ENCODE measurements at regions not wholly inside any gene's neighbourhood (a gene's known extent, or its start where the extent isn't known, plus 50 kb on each side); places are given as distances from the start of the nearest gene placed in this dataset.

DNA sequence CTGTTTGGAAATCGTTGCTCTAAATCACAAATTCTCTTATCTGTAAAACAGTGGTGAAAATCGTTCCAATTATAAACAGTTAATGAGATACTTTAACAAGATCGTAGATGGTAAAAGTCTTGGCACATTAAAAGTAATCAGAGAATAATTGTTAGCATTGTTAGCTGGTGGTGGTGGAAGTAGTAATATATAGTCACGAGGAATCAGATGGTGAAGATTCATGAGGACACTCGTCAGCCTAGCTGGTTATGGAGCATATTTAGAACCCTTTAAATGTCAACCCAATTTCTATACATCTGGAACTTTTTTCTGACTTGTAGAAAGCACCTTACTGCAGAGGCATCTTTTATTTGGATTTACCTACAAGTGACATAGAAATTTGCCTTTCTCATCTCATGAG, 190.8 kb downstream of the TLE1 start:
- no peaks in the 10 kb centered on the region for H3K4me1 ChIP-seq (ENCODE audit: low read length)
- H3K4me2 ChIP-seq (ENCODE audit: low read depth, low read length, poor library complexity, severe bottlenecking) = no peak overlapping the region
- no peaks in the 10 kb centered on the region for H3K9me2 ChIP-seq (replicated peaks; ENCODE audit: insufficient read depth, low read length)
- peaks cover 3% of the 10 kb centered on the region; the same call in 1 of the 2 replicates for H3K9me3 ChIP-seq (ENCODE audit: low read length)
- H3K27me3 ChIP-seq (ENCODE audit: low read length) = no peaks in the 10 kb centered on the region
- H2AFZ ChIP-seq (ENCODE audit: low read length) = no peak overlapping the region
- no peak for DNase-seq
- H3K4me3 ChIP-seq (ENCODE audit: low read length) = no peak overlapping the region
- no peak overlapping the region for H3K9ac ChIP-seq (ENCODE audit: low read length)
- H3K36me3 ChIP-seq (ENCODE audit: insufficient read depth, low read length) = no peaks in the 10 kb centered on the region
- no peak overlapping the region for H3K27ac ChIP-seq (ENCODE audit: low read length)
- no peaks in the 10 kb centered on the region for H4K20me1 ChIP-seq (ENCODE audit: insufficient read depth, low read depth, low read length)
- H3K79me2 ChIP-seq (ENCODE audit: low read length) = no peaks in the 10 kb centered on the region

DNA sequence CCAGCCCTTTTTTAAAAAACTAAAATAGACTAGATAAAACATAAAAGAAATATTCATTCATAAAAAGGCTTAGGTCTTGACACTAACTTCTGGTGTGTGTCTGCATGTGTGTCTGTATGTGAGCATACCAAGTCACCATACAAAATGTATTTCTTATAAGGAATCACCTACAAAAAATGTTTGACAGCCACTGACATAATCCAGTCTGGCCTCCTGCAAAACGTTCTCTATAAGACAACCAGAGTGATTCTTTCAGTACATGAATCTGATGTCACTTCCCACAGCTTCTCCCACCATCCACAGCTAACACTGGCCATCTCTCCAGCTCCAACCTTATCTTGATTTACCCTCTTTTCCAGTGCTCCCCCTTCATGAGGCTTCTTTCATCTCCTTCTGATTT, 192.3 kb downstream of the TLE1 start:
- no peaks in the 10 kb centered on the region for H3K79me2 ChIP-seq (ENCODE audit: low read length)
- H2AFZ ChIP-seq (ENCODE audit: low read length) = no peak overlapping the region
- no peaks in the 10 kb centered on the region for H3K9me2 ChIP-seq (replicated peaks; ENCODE audit: insufficient read depth, low read length)
- H3K4me2 ChIP-seq (ENCODE audit: low read depth, low read length, poor library complexity, severe bottlenecking) = no peak overlapping the region
- no peak overlapping the region for H3K4me3 ChIP-seq (ENCODE audit: low read length)
- peaks cover 3% of the 10 kb centered on the region; the same call in 1 of the 2 replicates for H3K9me3 ChIP-seq (ENCODE audit: low read length)
- no peak for DNase-seq
- no peaks in the 10 kb centered on the region for H3K4me1 ChIP-seq (ENCODE audit: low read length)
- H3K27me3 ChIP-seq (ENCODE audit: low read length) = no peaks in the 10 kb centered on the region
- H4K20me1 ChIP-seq (ENCODE audit: insufficient read depth, low read depth, low read length) = no peaks in the 10 kb centered on the region
- H3K36me3 ChIP-seq (ENCODE audit: insufficient read depth, low read length) = no peaks in the 10 kb centered on the region
- no peak overlapping the region for H3K9ac ChIP-seq (ENCODE audit: low read length)
- H3K27ac ChIP-seq (ENCODE audit: low read length) = no peak overlapping the region

- Histone ChIP-seq H3K9me2 (replicated peaks; ENCODE audit: insufficient read depth, low read length) (no peaks in the 10 kb centered on the region), H2AFZ (ENCODE audit: low read length) (no peak overlapping the region), H3K27me3 (ENCODE audit: low read length) (no peaks in the 10 kb centered on the region), H3K9ac (ENCODE audit: low read length) (no peak overlapping the region), H3K27ac (ENCODE audit: low read length) (no peak overlapping the region), H3K36me3 (ENCODE audit: insufficient read depth, low read length) (no peaks in the 10 kb centered on the region), H3K4me1 (ENCODE audit: low read length) (no peaks in the 10 kb centered on the region), H3K4me2 (ENCODE audit: low read depth, low read length, poor library complexity, severe bottlenecking) (no peak overlapping the region), H3K4me3 (ENCODE audit: low read length) (no peak overlapping the region), H3K79me2 (ENCODE audit: low read length) (no peaks in the 10 kb centered on the region), H4K20me1 (ENCODE audit: insufficient read depth, low read depth, low read length) (no peaks in the 10 kb centered on the region), H3K9me3 (ENCODE audit: low read length) (peaks cover 5% of the 10 kb centered on the region; the same call in 1 of the 2 replicates)
- no peak for DNase-seq
Observed at GRCh38 chr9:81492710-81493447, 196.5 kb downstream of the TLE1 start.

DNA sequence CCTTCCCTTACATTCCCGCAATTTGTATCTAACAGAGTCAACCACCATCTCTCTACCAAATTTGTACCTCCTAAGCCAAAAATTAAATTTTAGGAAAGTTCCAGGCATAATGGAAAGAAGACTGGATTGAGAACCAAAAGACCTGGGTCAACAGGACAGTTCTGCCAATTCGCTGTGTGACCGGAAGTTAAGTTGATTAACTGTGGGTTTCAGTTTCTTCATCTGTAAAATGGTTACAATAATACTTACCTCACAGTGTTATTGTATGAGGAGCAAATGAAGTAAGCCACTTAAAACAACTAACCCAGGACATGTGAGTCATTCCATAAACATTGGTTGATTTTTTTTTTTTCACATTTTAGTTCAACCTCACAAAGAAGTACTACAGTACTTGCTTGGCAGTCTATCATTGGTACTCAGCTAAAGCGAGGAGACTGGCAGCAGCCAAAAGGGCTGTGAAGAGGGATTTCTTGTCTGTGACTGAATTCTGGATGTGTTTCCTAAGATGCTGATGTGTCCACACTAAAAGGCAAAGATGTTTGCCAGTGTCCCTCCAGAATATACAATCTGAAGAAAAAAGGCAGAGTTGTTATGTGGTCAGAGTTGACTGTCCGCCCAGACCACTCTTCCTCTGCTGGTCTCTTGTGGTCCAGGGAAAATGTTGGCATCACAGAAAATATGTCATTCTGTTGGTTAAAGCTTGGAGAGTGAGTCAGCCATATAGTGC, 198.6 kb downstream of the TLE1 start:
- H3K4me2 ChIP-seq (ENCODE audit: low read depth, low read length, poor library complexity, severe bottlenecking) = no peak overlapping the region
- no peaks in the 10 kb centered on the region for H3K36me3 ChIP-seq (ENCODE audit: insufficient read depth, low read length)
- no peak overlapping the region for H2AFZ ChIP-seq (ENCODE audit: low read length)
- no peaks in the 10 kb centered on the region for H3K27me3 ChIP-seq (ENCODE audit: low read length)
- H3K79me2 ChIP-seq (ENCODE audit: low read length) = no peaks in the 10 kb centered on the region
- H3K4me1 ChIP-seq (ENCODE audit: low read length) = no peaks in the 10 kb centered on the region
- DNase-seq = no peak
- no peak overlapping the region for H3K9ac ChIP-seq (ENCODE audit: low read length)
- H3K9me3 ChIP-seq (ENCODE audit: low read length) = peaks cover 10% of the 10 kb centered on the region; the same call in 1 of the 2 replicates
- H3K9me2 ChIP-seq (replicated peaks; ENCODE audit: insufficient read depth, low read length) = no peaks in the 10 kb centered on the region
- H3K27ac ChIP-seq (ENCODE audit: low read length) = no peak overlapping the region
- no peaks in the 10 kb centered on the region for H4K20me1 ChIP-seq (ENCODE audit: insufficient read depth, low read depth, low read length)
- no peak overlapping the region for H3K4me3 ChIP-seq (ENCODE audit: low read length)

DNA sequence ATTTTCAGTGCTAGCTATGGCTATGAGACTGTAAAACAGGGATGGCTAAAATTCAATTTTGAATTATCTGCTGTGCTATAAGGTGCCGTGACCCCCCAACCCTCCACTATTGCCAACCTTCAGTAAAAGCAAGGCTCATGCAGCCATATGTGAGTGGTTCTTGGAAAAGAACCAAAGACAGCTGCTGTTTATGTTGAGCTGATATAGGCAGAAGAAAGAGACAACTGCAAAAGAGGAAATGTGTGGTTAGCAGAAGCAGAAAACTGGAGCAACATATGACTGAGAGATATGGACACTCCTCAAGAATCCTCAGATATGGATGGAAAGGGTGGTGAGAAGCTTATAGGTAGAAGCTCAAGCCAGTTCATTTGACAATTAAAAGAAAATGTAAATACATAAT, 200.3 kb downstream of the TLE1 start:
- Histone ChIP-seq H3K9me3 (ENCODE audit: low read length) (peaks cover 10% of the 10 kb centered on the region; the same call in 1 of the 2 replicates), H3K36me3 (ENCODE audit: insufficient read depth, low read length) (no peaks in the 10 kb centered on the region), H3K4me1 (ENCODE audit: low read length) (no peaks in the 10 kb centered on the region), H3K4me3 (ENCODE audit: low read length) (no peak overlapping the region), H2AFZ (ENCODE audit: low read length) (no peak overlapping the region), H3K79me2 (ENCODE audit: low read length) (no peaks in the 10 kb centered on the region), H3K27me3 (ENCODE audit: low read length) (no peaks in the 10 kb centered on the region), H3K9me2 (replicated peaks; ENCODE audit: insufficient read depth, low read length) (no peaks in the 10 kb centered on the region), H3K4me2 (ENCODE audit: low read depth, low read length, poor library complexity, severe bottlenecking) (no peak overlapping the region), H4K20me1 (ENCODE audit: insufficient read depth, low read depth, low read length) (no peaks in the 10 kb centered on the region), H3K27ac (ENCODE audit: low read length) (no peak overlapping the region), H3K9ac (ENCODE audit: low read length) (no peak overlapping the region)
- no peak for DNase-seq

DNA sequence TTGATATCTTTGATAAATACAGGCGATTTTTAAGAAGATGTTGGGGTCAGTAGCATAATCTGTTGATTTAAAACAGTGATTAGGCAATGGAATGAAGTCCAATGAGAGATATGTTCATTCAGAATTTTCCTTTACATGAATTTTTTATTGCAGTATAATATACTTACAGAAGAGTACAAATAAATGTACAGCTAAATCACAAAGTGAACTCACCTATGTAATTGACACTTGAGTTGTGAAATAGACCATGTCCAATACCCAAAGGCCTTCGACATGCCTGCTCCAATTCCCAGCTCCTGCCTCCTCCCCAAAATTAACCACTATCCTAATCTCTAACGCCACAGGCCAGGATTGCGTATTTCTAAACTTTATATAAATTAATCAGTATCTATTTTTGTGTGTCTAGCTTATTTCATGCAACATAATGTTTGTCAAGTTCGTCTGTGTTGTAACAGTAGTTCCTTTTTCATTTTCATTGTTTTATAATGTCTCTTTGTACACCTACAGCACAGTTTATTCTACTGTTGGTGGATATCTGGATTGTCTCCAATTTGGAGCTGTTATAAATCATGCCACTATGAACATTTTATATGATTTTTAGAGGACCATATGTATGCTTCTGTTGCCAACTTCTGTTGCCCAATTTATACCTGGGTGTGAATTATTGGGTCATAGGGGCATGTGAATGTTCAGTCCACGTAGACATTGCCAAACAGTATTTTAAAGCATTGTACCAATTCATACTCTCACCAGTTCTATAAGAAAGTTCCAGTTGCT, 208.3 kb downstream of the TLE1 start:
- no peak overlapping the region for H3K4me2 ChIP-seq (ENCODE audit: low read depth, low read length, poor library complexity, severe bottlenecking)
- H3K9ac ChIP-seq (ENCODE audit: low read length) = no peak overlapping the region
- H3K9me2 ChIP-seq (replicated peaks; ENCODE audit: insufficient read depth, low read length) = no peaks in the 10 kb centered on the region
- no peak overlapping the region for H3K4me3 ChIP-seq (ENCODE audit: low read length)
- H3K27me3 ChIP-seq (ENCODE audit: low read length) = no peaks in the 10 kb centered on the region
- H4K20me1 ChIP-seq (ENCODE audit: insufficient read depth, low read depth, low read length) = no peaks in the 10 kb centered on the region
- no peaks in the 10 kb centered on the region for H3K4me1 ChIP-seq (ENCODE audit: low read length)
- H3K9me3 ChIP-seq (ENCODE audit: low read length) = peaks cover 7% of the 10 kb centered on the region; the same call in 1 of the 2 replicates
- no peaks in the 10 kb centered on the region for H3K79me2 ChIP-seq (ENCODE audit: low read length)
- H3K36me3 ChIP-seq (ENCODE audit: insufficient read depth, low read length) = no peaks in the 10 kb centered on the region
- H2AFZ ChIP-seq (ENCODE audit: low read length) = no peak overlapping the region
- no peak overlapping the region for H3K27ac ChIP-seq (ENCODE audit: low read length)
- no peak for DNase-seq

DNA sequence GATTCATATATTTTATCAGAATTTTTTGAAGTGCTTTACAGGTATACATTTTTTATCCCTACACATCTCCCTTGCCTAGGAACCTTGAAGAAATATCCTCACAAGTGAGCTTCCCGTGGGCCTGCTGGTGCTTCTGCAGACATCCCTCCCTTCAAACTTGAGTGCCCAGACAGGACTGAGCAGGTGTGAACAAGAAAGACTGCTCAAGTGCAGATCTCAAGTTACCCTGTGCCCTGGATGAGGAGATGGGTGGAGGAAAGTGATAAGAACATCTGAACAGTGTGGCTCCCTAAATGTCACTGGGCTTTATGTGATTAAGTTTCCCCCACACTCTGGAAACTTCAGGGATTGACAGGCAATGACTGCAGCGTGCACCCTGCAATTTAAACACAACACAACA, 209.8 kb downstream of the TLE1 start:
- H3K79me2 ChIP-seq (ENCODE audit: low read length) = no peaks in the 10 kb centered on the region
- H3K4me3 ChIP-seq (ENCODE audit: low read length) = no peak overlapping the region
- H3K27ac ChIP-seq (ENCODE audit: low read length) = no peak overlapping the region
- H3K9me3 ChIP-seq (ENCODE audit: low read length) = peaks cover 10% of the 10 kb centered on the region; the same call in 1 of the 2 replicates
- H3K9ac ChIP-seq (ENCODE audit: low read length) = no peak overlapping the region
- no peaks in the 10 kb centered on the region for H3K36me3 ChIP-seq (ENCODE audit: insufficient read depth, low read length)
- no peaks in the 10 kb centered on the region for H3K4me1 ChIP-seq (ENCODE audit: low read length)
- no peak overlapping the region for H2AFZ ChIP-seq (ENCODE audit: low read length)
- H3K4me2 ChIP-seq (ENCODE audit: low read depth, low read length, poor library complexity, severe bottlenecking) = no peak overlapping the region
- H3K27me3 ChIP-seq (ENCODE audit: low read length) = no peaks in the 10 kb centered on the region
- H4K20me1 ChIP-seq (ENCODE audit: insufficient read depth, low read depth, low read length) = no peaks in the 10 kb centered on the region
- H3K9me2 ChIP-seq (replicated peaks; ENCODE audit: insufficient read depth, low read length) = no peaks in the 10 kb centered on the region
- DNase-seq = no peak

DNA sequence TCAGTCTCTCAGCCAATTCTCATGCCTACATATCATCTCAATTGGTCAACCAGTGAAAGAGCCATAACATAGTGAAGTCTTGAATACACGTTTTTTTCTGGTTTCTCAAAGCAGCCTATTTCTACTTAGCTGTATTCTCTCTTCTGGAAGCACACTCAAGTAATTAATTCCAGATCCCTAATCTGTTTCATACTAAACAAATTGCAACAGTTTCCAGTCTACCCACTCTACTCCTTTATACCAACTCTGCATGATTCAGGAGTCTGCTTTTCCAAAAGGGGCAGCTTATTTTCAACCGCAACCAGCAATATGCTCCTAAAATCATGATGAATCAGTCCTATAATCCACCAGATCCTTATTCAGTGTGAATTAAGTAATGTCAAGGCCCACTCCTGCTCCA, 211.7 kb downstream of the TLE1 start:
- Histone ChIP-seq H3K4me3 (ENCODE audit: low read length) (no peak overlapping the region), H4K20me1 (ENCODE audit: insufficient read depth, low read depth, low read length) (no peaks in the 10 kb centered on the region), H3K4me2 (ENCODE audit: low read depth, low read length, poor library complexity, severe bottlenecking) (no peak overlapping the region), H3K9ac (ENCODE audit: low read length) (no peak overlapping the region), H3K27ac (ENCODE audit: low read length) (no peak overlapping the region), H3K4me1 (ENCODE audit: low read length) (no peaks in the 10 kb centered on the region), H3K9me3 (ENCODE audit: low read length) (peaks cover 12% of the 10 kb centered on the region; the same call in 1 of the 2 replicates), H3K79me2 (ENCODE audit: low read length) (no peaks in the 10 kb centered on the region), H3K36me3 (ENCODE audit: insufficient read depth, low read length) (no peaks in the 10 kb centered on the region), H3K27me3 (ENCODE audit: low read length) (no peaks in the 10 kb centered on the region), H2AFZ (ENCODE audit: low read length) (no peak overlapping the region), H3K9me2 (replicated peaks; ENCODE audit: insufficient read depth, low read length) (no peaks in the 10 kb centered on the region)
- no peak for DNase-seq

All from Karpas-422 (cell line).